ENCODE measurements at regions not wholly inside any gene's neighbourhood (a gene's known extent, or its start where the extent isn't known, plus 50 kb on each side); places are given as distances from the start of the nearest gene placed in this dataset.

GRCh38 chr9:551986-552929 lies 289.2 kb upstream of the DMRT1 start:
- TF ChIP-seq, protein P1, sequence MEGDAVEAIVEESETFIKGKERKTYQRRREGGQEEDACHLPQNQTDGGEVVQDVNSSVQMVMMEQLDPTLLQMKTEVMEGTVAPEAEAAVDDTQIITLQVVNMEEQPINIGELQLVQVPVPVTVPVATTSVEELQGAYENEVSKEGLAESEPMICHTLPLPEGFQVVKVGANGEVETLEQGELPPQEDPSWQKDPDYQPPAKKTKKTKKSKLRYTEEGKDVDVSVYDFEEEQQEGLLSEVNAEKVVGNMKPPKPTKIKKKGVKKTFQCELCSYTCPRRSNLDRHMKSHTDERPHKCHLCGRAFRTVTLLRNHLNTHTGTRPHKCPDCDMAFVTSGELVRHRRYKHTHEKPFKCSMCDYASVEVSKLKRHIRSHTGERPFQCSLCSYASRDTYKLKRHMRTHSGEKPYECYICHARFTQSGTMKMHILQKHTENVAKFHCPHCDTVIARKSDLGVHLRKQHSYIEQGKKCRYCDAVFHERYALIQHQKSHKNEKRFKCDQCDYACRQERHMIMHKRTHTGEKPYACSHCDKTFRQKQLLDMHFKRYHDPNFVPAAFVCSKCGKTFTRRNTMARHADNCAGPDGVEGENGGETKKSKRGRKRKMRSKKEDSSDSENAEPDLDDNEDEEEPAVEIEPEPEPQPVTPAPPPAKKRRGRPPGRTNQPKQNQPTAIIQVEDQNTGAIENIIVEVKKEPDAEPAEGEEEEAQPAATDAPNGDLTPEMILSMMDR (conservative IDR thresholded peaks at IDR 0.05; ENCODE audit: low read depth in 2 of 2), result no peak
- TF ChIP-seq EZH2 (IDR thresholded peaks at IDR 0.05; ENCODE audit: low read depth, unreplicated experiment), result no peak
- TF ChIP-seq, protein P2, sequence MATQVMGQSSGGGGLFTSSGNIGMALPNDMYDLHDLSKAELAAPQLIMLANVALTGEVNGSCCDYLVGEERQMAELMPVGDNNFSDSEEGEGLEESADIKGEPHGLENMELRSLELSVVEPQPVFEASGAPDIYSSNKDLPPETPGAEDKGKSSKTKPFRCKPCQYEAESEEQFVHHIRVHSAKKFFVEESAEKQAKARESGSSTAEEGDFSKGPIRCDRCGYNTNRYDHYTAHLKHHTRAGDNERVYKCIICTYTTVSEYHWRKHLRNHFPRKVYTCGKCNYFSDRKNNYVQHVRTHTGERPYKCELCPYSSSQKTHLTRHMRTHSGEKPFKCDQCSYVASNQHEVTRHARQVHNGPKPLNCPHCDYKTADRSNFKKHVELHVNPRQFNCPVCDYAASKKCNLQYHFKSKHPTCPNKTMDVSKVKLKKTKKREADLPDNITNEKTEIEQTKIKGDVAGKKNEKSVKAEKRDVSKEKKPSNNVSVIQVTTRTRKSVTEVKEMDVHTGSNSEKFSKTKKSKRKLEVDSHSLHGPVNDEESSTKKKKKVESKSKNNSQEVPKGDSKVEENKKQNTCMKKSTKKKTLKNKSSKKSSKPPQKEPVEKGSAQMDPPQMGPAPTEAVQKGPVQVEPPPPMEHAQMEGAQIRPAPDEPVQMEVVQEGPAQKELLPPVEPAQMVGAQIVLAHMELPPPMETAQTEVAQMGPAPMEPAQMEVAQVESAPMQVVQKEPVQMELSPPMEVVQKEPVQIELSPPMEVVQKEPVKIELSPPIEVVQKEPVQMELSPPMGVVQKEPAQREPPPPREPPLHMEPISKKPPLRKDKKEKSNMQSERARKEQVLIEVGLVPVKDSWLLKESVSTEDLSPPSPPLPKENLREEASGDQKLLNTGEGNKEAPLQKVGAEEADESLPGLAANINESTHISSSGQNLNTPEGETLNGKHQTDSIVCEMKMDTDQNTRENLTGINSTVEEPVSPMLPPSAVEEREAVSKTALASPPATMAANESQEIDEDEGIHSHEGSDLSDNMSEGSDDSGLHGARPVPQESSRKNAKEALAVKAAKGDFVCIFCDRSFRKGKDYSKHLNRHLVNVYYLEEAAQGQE (IDR thresholded peaks at IDR 0.05; ENCODE audit: unreplicated experiment), result no peak
- no peak for TF ChIP-seq CREB1 (CRISPR knock-in tag; IDR thresholded peaks at IDR 0.05; ENCODE audit: low read depth)
- TF ChIP-seq POLR2AphosphoS5 (IDR thresholded peaks at IDR 0.05; ENCODE audit: low read depth), result no peak
- TF ChIP-seq EZH2phosphoT487 (IDR thresholded peaks at IDR 0.05; ENCODE audit: unreplicated experiment), result no peak
- no peak for TF ChIP-seq NANOG (IDR thresholded peaks at IDR 0.05; ENCODE audit: borderline replicate concordance)
- TF ChIP-seq JUNB (IDR thresholded peaks at IDR 0.05; ENCODE audit: unreplicated experiment), result no peak
- TF ChIP-seq ZNF331 (CRISPR knock-in tag; IDR thresholded peaks at IDR 0.05; ENCODE audit: low read depth), result no peak
- TF ChIP-seq ZNF114 (CRISPR knock-in tag; IDR thresholded peaks at IDR 0.05), result no peak

All from GM23338 (cell line).